Kidney (tissue), 13 donors: ENCODE measurements at regions not wholly inside any gene's neighbourhood (a gene's known extent, or its start where the extent isn't known, plus 50 kb on each side); places are given as distances from the start of the nearest gene placed in this dataset.

ENCODE experiments used
- DNase-seq, 5 donors: peaks; one replicate each; pipeline ENCODE4 v3.0.0-alpha.2; 2013 to 2020
- FAIRE-seq: peaks from 2 replicates; lab custom pipeline; 2012; peaks lifted over from hg19 to GRCh38; lab: Jason Lieb, UNC
- H3K27ac ChIP-seq, 2 donors: one replicate each; pipeline ENCODE4 v1.7.0; 2013; ENCODE audit warnings: low read depth in 2 of 2, low read length in 2 of 2, inconsistent platforms in 1 of 2
- H3K27me3 ChIP-seq: one replicate; pipeline ENCODE4 v1.7.1; 2013; ENCODE audit warnings: low read length, inconsistent platforms; ENCODE audit not compliant: control insufficient read depth, insufficient read depth
- H3K36me3 ChIP-seq, 3 donors: one replicate each; pipeline versions ENCODE4 v1.7.0 to v1.7.1; 2013; ENCODE audit warnings: low read length in 3 of 3, control low read depth in 1 of 3, inconsistent platforms in 1 of 3; ENCODE audit not compliant: insufficient read depth in 3 of 3, control insufficient read depth in 2 of 3
- H3K4me1 ChIP-seq, 3 donors: one replicate each; pipeline versions ENCODE4 v1.7.0 to v1.7.1; 2013; ENCODE audit warnings: low read length in 3 of 3, inconsistent platforms in 1 of 3, low read depth in 1 of 3; ENCODE audit not compliant: control insufficient read depth in 2 of 3, insufficient read depth in 2 of 3
- H3K4me3 ChIP-seq, 3 donors: one replicate each; pipeline versions ENCODE4 v1.7.0 to v1.8.1; 2013; ENCODE audit warnings: low read length in 3 of 3, control low read depth in 1 of 3, inconsistent platforms in 1 of 3
- H3K9ac ChIP-seq, 3 donors: one replicate each; pipeline versions ENCODE4 v1.7.0 to v1.7.1; 2013; ENCODE audit warnings: low read length in 3 of 3, control low read depth in 1 of 3, inconsistent platforms in 1 of 3
- H3K9me3 ChIP-seq, 3 donors: one replicate each; pipeline versions ENCODE4 v1.7.0 to v1.7.1; 2013; ENCODE audit warnings: low read length in 3 of 3, control low read depth in 1 of 3, inconsistent platforms in 1 of 3; ENCODE audit not compliant: control insufficient read depth in 2 of 3, insufficient read depth in 1 of 3
- intact Hi-C: fragments of 100-400 bp; cut with DNase I; formaldehyde crosslinking; loops from one replicate; pipeline ENCODE4 v1.11.1; 2022
- TF ChIP-seq, protein P1 (sequence below): IDR thresholded peaks from 3 replicates; pipeline ENCODE4 v1.5.1; 2012; ENCODE audit warnings: mild to moderate bottlenecking, moderate library complexity, borderline replicate concordance; ENCODE audit not compliant: insufficient read depth; ENCODE audit errors: extremely low read depth
- donor health status: control.
- donor health status: control.
- donor health status: control.
- donor health status: control.
- donor health status: control.
- donor health status: DM: yes; HTN: yes; CAD: no.
- donor health status: Normal renal cell carcinoma (clear cell type).

DNA sequence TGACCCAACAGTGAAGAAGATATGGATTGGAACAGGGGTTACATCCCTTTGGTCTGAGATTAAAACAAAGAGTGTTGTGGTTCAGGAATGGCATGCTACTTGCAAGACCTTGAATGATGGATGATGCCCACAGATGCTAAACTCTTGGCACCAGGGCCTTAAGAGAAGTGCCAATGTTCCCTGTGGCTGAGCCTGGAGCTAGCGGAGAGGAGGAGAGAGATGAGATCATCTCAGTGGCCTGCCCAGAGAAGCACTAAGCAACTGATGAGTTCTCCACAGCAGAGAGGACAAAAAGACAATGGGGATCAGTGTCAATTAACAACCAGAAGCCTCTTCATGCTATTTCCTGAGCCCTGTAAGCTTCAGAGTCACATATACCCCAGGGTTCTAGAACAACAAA lies 97.8 kb downstream of the ELAPOR2 start:
- no peak overlapping the region for H3K9ac ChIP-seq
- no peak overlapping the region for H3K4me3 ChIP-seq
- FAIRE-seq (no peak), DNase-seq (no peak)
- intact Hi-C loops = no loop called here
- H3K4me1 ChIP-seq = peaks cover 0 to 4% (median 0%) of the 10 kb centered on the region in 3 donors
- H3K9me3 ChIP-seq = no peaks in the 10 kb centered on the region
- no peaks in the 10 kb centered on the region for H3K27me3 ChIP-seq
- TF ChIP-seq, protein P1, sequence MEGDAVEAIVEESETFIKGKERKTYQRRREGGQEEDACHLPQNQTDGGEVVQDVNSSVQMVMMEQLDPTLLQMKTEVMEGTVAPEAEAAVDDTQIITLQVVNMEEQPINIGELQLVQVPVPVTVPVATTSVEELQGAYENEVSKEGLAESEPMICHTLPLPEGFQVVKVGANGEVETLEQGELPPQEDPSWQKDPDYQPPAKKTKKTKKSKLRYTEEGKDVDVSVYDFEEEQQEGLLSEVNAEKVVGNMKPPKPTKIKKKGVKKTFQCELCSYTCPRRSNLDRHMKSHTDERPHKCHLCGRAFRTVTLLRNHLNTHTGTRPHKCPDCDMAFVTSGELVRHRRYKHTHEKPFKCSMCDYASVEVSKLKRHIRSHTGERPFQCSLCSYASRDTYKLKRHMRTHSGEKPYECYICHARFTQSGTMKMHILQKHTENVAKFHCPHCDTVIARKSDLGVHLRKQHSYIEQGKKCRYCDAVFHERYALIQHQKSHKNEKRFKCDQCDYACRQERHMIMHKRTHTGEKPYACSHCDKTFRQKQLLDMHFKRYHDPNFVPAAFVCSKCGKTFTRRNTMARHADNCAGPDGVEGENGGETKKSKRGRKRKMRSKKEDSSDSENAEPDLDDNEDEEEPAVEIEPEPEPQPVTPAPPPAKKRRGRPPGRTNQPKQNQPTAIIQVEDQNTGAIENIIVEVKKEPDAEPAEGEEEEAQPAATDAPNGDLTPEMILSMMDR = no peak
- no peaks in the 10 kb centered on the region for H3K36me3 ChIP-seq
- no peak overlapping the region for H3K27ac ChIP-seq

DNA sequence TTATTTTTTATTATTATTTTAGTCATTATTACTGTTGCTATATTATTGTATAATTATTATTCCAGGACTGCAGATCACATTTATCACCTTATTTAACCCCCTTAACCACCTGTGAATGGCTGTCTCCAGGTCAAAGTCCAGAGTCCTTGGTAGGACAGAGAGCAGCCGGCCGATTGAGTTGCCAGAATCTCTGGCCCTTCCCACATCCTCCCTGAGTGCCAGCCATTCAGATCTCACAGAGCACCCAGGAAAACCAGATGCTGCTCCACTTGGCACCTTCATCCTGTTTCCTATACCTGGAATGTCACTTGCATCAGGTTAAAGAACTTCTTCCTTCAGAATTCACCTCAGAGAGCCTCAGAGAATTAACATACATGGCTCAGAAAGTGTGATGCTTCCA lies 101.1 kb downstream of the ELAPOR2 start:
- H3K27ac ChIP-seq = no peak overlapping the region
- FAIRE-seq = no peak
- H3K36me3 ChIP-seq = no peaks in the 10 kb centered on the region
- H3K27me3 ChIP-seq = no peaks in the 10 kb centered on the region
- TF ChIP-seq, protein P1 = no peak
- H3K4me3 ChIP-seq = no peak overlapping the region
- H3K4me1 ChIP-seq = no peaks in the 10 kb centered on the region
- H3K9ac ChIP-seq = no peak overlapping the region
- DNase-seq = no peak
- intact Hi-C loops = no loop called here
- H3K9me3 ChIP-seq = no peaks in the 10 kb centered on the region

DNA sequence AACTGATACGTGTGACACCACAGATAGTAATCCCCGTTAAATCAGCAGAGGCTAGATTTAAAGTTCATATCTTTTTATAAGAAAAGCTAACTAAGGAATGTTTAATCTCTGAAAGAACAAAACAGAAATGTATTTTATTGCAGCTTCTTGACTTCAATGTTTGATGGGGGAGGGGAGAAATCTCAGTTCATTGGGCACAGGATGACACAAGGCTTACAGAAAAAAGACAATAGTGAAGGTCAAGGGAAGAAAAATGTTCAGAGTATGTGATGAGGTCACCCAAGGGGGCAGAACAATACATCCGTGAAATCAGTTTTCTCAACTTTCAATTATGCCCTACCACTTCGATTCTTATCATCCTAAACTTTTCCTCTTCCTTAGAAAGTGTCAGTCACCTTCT lies 102.9 kb downstream of the ELAPOR2 start:
- intact Hi-C loops = no loop called here
- DNase-seq = no peak
- H3K9me3 ChIP-seq = no peaks in the 10 kb centered on the region
- no peaks in the 10 kb centered on the region for H3K4me1 ChIP-seq
- FAIRE-seq = no peak
- no peak overlapping the region for H3K9ac ChIP-seq
- H3K4me3 ChIP-seq = no peak overlapping the region
- no peak overlapping the region for H3K27ac ChIP-seq
- H3K36me3 ChIP-seq = no peaks in the 10 kb centered on the region
- no peaks in the 10 kb centered on the region for H3K27me3 ChIP-seq
- TF ChIP-seq, protein P1 = no peak

DNA sequence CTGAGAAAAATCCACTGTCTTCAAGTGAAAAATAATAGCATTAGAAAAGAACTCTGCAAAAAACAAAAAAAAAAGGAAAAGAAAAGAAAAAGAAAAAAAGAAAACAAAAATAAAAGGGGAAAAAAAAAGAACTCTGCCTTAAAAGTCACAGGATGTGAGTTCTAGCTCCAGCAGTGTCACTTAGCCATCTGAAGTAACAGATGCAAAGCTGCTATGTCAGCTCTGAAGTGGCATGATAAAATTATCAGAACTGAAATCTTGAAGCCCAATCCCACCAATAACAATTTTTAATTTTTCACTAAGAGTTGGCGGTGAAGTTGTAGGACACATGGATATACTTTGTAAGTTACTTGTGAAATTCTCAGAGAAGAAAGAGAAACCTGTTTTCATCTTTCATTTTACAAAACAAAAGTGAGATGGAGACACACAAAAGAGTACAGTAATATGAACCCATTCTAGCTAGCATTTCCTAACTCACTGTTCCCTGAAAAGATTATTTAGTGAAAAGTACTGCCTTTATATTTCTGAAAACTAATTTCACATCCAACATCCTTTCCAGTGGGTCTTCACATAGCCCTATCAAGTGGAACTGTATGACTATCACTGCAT lies 103.5 kb downstream of the ELAPOR2 start:
- Histone ChIP-seq H3K27ac (no peak overlapping the region), H3K27me3 (no peaks in the 10 kb centered on the region), H3K9ac (no peak overlapping the region), H3K4me3 (no peak overlapping the region), H3K4me1 (no peaks in the 10 kb centered on the region), H3K9me3 (no peaks in the 10 kb centered on the region), H3K36me3 (no peaks in the 10 kb centered on the region)
- no peak for DNase-seq
- no peak for FAIRE-seq
- TF ChIP-seq, protein P1 = no peak
- intact Hi-C loops = no loop called here
